T-helper 9 cell (primary cell): ENCODE measurements at regions not wholly inside any gene's neighbourhood (a gene's known extent, or its start where the extent isn't known, plus 50 kb on each side); places are given as distances from the start of the nearest gene placed in this dataset.

Source experiments
- DNase-seq: peaks from one replicate; pipeline ENCODE4 v3.0.0-alpha.2; 2020

- DNase-seq, result no peak
These were observed 383.7 kb upstream of the SLC14A2 start for GRCh38 chr18:45231617-45232016.

DNA sequence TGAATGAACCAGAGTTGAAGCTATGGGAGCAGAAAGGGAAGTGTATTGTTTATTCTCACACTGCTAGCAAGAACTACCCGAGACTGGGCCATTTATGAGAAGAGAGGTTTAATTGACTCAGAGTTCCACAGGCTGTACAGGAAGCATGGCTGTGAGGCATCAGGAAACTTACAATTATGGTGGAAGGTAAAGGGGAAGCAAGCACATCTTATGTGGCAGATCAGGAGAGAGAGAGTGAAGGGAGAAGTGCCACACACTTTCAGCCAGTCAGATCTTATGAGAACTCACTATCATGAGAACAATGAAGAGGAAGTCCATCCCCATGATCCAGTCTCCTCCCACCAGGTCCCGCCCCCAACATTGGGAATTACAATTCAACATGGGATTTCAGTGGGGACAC lies 383.2 kb upstream of the SLC14A2 start:
- no peak for DNase-seq

GRCh38 chr18:45236676-45237075 lies 378.6 kb upstream of the SLC14A2 start:
- DNase-seq, result no peak

DNA sequence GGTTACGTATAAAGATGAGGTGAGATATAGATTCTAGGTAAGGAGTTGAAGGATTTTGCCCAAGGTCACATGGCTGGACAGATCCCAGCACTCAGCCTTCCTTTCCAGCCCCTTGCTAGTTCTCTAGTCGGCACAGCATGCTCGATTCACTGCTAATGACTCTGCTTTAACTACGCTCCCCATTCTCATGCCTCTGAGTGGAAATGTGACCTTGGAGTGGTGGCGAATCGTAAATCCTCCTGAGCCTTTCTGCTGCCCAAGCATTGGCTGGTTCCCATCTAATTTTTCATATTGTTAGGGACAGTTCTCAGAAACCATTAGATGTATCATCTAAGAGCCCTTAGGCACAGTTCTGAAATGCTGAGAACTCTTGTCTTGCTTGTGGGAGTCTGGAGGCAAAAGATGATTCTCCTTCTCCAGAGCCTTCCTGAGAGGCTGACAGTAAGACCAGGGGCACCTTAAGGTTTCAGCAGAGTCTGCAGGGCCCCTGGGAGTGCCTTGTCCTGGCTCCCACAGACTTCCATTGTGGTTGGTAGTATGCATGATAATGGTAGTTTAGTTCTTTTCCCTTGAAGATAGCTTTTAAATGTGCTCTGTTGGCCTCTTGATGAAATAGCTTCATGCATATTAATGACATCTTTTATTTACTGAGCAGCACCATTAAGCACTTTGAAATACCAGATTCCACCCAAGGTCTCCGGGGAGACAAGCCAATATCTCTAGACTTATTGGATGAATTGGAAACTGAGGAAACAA lies 377.8 kb upstream of the SLC14A2 start:
- no peak for DNase-seq

GRCh38 chr18:45241271-45241670 lies 374.0 kb upstream of the SLC14A2 start:
- DNase-seq, result no peak

GRCh38 chr18:45241982-45242565 lies 373.2 kb upstream of the SLC14A2 start:
- DNase-seq, result no peak

DNA sequence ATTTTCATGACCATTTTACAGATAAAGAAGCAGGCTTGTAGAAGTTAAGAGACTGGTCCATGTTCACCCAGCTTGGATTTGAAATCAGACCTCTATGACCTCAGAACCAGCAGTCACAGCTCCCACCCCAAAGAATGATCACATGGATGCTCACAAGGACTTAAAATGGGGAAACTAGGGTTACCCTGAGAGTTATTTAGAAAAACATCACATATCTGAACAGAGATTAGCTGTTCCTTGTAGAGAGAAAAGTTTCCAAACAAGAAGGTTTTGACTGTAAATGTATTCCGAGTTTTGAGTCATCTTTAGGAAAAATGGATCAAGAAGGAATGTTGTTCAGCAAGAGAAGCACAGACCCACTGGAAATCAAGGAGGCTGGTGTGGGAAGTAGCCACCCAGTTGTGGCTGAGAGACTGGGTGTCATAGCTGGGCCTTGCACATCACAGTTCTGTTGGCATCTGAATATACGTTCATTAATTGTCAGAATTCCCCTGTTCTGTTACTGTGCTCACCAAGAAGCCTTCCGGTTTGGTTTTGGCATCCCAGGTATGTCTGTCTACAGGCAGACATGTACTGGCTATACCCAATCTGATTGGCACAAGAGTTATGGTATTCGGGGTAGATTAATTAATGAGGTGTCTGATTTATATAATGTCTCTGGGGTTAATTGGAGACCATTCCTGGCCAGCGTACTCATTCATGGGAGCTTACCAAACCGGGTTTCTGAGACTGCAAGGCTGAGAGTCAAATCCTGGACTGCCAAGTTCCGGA lies 371.8 kb upstream of the SLC14A2 start:
- DNase-seq, result no peak

DNA sequence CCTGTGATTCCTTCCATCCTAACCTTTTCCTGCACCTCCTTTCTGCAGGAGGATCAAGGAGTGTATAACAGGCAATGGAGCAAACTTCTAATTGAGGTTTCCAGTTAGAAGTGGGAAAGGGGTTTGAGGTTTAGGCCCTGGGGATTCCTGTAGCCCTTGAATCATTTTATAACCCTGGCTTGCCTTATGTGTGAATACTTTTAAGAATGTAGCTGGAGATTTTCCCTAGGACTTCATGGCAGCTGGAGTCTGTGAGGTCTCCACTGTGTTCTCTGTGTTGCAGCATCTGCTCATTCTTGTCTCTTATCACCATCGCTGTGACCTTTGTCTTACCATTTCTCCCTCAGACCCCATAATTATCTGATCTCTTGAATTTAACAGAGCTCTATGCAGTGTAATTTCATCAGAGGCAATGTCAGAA lies 370.2 kb upstream of the SLC14A2 start:
- DNase-seq, result no peak

GRCh38 chr18:45248240-45248903 lies 366.9 kb upstream of the SLC14A2 start:
- DNase-seq, result no peak

GRCh38 chr18:45249246-45249661 lies 366.0 kb upstream of the SLC14A2 start:
- no peak for DNase-seq

DNA sequence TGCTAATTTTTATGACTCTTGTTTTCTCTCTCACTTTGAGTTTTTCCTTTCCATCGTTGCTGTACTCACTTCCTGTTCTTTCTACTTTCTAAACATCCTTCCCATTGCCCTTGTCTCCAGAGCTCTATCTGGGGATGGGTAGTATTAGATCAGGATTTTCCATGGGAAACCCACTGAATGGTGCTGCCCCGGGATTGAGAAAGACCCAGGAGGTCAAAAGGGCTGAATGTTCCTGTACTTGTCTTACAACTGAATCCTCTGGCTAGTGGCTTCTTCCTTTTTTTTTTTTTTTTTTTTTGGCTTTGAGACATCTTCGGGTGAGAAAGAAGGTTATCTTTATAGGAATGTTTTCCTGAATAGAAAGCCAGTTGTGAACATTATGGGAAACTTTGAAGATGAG lies 364.8 kb upstream of the SLC14A2 start:
- DNase-seq, result no peak

- no peak for DNase-seq
These were observed 364.0 kb upstream of the SLC14A2 start for GRCh38 chr18:45251236-45251635.

DNA sequence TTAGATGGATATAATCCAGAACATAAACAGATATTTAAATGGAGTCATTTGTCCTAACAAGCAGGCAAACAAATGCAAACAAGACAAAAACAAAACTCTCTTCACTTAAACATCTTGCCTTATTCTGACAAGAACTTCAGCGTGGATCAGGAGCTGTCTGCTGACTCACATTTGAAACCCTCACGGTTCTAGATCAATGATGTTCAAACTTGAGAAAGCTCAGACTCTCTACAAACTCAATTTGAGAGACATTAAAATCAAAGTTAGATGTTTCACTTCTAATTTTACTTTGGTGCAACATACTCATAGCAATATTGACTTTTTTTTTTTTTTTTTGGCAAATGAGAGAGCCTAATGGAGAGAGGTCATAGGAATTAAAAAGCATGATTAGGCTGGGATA lies 362.8 kb upstream of the SLC14A2 start:
- DNase-seq, result no peak

GRCh38 chr18:45253056-45253565 lies 362.2 kb upstream of the SLC14A2 start:
- no peak for DNase-seq

GRCh38 chr18:45253973-45254708 lies 361.1 kb upstream of the SLC14A2 start:
- no peak for DNase-seq

GRCh38 chr18:45254709-45255082 lies 360.6 kb upstream of the SLC14A2 start:
- DNase-seq, result no peak

GRCh38 chr18:45255197-45255890 lies 359.9 kb upstream of the SLC14A2 start:
- DNase-seq, result no peak

DNA sequence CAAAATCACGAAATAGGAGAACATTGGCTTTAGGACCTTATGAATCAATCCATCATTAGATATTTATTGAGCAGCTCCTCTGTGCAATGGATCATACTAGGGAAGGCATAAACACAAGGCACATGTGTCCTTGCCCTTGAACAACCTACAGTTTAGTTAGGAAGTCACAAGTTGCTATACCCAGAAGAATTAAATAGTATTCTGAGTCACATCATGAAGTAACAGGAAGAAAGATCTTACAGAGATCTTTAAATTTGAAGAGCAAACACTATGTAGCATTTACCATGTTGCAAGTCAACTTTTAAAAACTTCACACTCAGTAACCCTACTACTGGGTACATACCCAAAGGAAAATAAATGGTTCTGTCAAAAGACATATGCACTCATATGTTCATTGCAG lies 355.2 kb upstream of the SLC14A2 start:
- DNase-seq, result no peak

- DNase-seq, result no peak
These were observed 349.3 kb upstream of the SLC14A2 start for GRCh38 chr18:45266023-45266422.

DNA sequence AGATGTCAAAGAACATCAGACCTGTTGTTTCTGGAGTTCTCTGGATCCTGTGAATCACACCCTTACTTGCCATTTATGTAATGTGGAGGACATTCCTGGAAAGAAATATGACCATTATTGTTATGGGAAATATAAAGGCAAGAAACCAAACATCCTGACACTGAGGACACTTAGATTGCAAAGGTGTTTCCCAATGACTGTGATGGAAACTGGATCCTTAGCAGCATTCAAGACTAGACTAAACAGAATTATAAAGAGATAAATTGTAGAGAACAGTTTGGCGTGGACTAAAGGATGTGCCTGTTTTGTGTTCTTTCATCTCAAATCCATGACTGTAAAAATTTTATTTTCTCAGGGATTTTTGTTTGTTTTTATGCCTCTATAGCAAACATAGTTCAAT lies 347.7 kb upstream of the SLC14A2 start:
- DNase-seq, result no peak

GRCh38 chr18:45268583-45268982 lies 346.7 kb upstream of the SLC14A2 start:
- no peak for DNase-seq

DNA sequence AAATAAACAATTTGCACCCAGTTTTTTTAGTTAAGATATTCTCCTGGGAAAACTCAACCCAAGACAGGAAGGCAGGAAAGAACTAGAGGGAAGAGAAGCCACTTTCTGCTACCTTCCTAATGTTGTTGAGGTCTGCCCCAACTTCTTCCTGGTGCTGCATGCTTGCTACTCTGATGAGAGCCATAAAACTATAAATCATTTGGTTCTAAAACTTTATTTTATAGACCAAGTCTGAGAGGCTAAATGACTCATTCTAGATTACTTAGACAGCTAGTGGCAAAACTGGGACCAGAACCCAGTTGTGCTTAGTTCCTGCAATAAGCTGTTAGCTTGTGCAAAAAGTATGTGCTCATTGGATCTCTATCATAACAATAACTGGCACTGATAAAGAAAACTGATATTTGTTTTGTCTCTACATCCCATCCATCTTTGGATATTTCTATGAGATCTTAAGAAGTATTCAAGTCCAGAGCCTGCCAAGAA lies 344.9 kb upstream of the SLC14A2 start:
- DNase-seq, result no peak
